Left lung (tissue), 4 donors: ENCODE measurements at regions not wholly inside any gene's neighbourhood (a gene's known extent, or its start where the extent isn't known, plus 50 kb on each side); places are given as distances from the start of the nearest gene placed in this dataset.

Experiments
- ATAC-seq: fragments of 200-7000 bp; cut with Tn5 transposase; one replicate; pipeline ENCODE4 v1.9.1; 2020; ENCODE audit warnings: moderate library complexity
- DNase-seq, 4 donors: peaks; one replicate each; pipeline ENCODE4 v3.0.0-alpha.2; 2013 to 2020
- H3K27ac ChIP-seq, 2 donors: fragments of 200-600 bp; sonication (generic) in 1 of 2; one replicate each; pipeline versions ENCODE4 v1.5.0 to v1.8.0; 2020 to 2021
- H3K27me3 ChIP-seq, 2 donors: fragments of 200-600 bp; sonication (generic) in 1 of 2; one replicate each; pipeline versions ENCODE4 v1.5.0 to v1.8.0; 2020 to 2021
- H3K36me3 ChIP-seq, 2 donors: fragments of 200-600 bp; sonication (generic) in 1 of 2; one replicate each; pipeline versions ENCODE4 v1.5.0 to v1.8.0; 2020 to 2021
- H3K4me1 ChIP-seq, 2 donors: fragments of 200-600 bp; one replicate each; pipeline ENCODE4 v1.8.0; 2021
- H3K4me3 ChIP-seq, 2 donors: fragments of 200-600 bp; sonication (generic) in 1 of 2; one replicate each; pipeline versions ENCODE4 v1.5.0 to v1.8.0; 2020 to 2021; ENCODE audit warnings: mild to moderate bottlenecking in 1 of 2
- H3K9me3 ChIP-seq, 2 donors: fragments of 200-600 bp; sonication (generic) in 1 of 2; one replicate each; pipeline versions ENCODE4 v1.5.0 to v1.8.0; 2020 to 2021
- intact Hi-C, 2 donors: fragments of 100-400 bp; cut with DNase I; formaldehyde crosslinking; loops; one replicate each; pipeline versions ENCODE4 v1.11.2 to v1.14.2; 2022
- TF ChIP-seq, protein P1 (sequence below), 2 donors: fragments of 200-600 bp; sonication (generic) in 1 of 2; IDR thresholded peaks; one replicate each; pipeline versions ENCODE4 v1.5.0 to v1.8.0; 2021; ENCODE audit warnings: antibody characterized with exemption in 2 of 2
- donor health status: DM: no; HTN: yes; CAD: no.
- donor health status: DM: no; HTN: no; CAD: no.

DNA sequence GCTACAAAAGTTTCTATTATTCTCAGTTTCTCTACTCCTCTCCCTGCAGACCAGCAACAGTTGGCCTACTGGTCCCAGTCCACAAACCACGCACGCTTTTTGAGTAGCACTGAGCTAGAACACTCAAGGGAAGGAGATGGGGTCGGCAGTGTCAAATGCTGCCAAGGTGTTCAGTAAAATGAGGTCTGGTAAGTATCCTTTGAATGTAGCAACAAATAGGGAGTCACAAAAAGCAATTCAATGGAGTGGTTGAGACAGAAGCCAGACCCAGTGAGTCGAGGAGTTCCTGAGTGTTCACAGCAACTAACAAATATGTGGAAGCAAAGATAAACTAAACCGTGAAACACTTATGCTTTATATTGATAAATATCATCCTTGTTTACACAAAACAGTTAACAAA lies 355.7 kb downstream of the MID1IP1 start:
- no peaks in the 10 kb centered on the region for H3K9me3 ChIP-seq
- H3K27me3 ChIP-seq: peaks cover 0 to 3% of the 10 kb centered on the region in 2 donors
- TF ChIP-seq, protein P1, sequence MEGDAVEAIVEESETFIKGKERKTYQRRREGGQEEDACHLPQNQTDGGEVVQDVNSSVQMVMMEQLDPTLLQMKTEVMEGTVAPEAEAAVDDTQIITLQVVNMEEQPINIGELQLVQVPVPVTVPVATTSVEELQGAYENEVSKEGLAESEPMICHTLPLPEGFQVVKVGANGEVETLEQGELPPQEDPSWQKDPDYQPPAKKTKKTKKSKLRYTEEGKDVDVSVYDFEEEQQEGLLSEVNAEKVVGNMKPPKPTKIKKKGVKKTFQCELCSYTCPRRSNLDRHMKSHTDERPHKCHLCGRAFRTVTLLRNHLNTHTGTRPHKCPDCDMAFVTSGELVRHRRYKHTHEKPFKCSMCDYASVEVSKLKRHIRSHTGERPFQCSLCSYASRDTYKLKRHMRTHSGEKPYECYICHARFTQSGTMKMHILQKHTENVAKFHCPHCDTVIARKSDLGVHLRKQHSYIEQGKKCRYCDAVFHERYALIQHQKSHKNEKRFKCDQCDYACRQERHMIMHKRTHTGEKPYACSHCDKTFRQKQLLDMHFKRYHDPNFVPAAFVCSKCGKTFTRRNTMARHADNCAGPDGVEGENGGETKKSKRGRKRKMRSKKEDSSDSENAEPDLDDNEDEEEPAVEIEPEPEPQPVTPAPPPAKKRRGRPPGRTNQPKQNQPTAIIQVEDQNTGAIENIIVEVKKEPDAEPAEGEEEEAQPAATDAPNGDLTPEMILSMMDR (IDR thresholded peaks at IDR 0.05): no peak

DNA sequence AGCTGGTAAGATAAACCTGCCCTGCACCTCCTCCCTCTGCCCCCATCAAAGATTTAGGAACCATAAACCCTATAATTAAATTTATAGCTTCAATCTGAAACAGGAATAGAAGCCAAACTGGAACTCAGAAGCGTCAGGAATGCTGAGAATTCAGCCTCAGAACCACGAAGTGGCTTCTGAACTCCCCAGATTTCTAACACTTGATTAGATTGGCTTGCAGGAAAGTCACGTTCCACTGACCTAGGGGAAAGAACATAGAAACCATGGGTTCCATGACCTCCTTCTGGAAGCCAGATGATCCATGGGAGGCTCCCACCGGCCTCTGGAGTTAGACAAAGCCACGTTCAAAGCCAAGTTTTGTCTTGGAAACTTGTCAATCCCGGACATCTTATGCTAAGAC lies 356.5 kb downstream of the MID1IP1 start:
- Histone ChIP-seq H3K36me3 (no peaks in the 10 kb centered on the region), H3K4me1 (peaks cover 0 to 3% of the 10 kb centered on the region in 2 donors), H3K27me3 (peaks cover 0 to 11% of the 10 kb centered on the region in 2 donors), H3K9me3 (no peaks in the 10 kb centered on the region), H3K4me3 (no peak overlapping the region), H3K27ac (no peak overlapping the region)
- ATAC-seq (no peak), DNase-seq (no peak)
- TF ChIP-seq, protein P1 (IDR thresholded peaks at IDR 0.05): no peak
- intact Hi-C loops: no loop called here

More for the DNA sequence above, 355.7 kb downstream of the MID1IP1 start:
- no peak for ATAC-seq
- intact Hi-C loops: no loop called here
- H3K4me1 ChIP-seq: no peaks in the 10 kb centered on the region
- H3K4me3 ChIP-seq: no peak overlapping the region
- no peak overlapping the region for H3K27ac ChIP-seq
- DNase-seq: no peak
- H3K36me3 ChIP-seq: no peaks in the 10 kb centered on the region

DNA sequence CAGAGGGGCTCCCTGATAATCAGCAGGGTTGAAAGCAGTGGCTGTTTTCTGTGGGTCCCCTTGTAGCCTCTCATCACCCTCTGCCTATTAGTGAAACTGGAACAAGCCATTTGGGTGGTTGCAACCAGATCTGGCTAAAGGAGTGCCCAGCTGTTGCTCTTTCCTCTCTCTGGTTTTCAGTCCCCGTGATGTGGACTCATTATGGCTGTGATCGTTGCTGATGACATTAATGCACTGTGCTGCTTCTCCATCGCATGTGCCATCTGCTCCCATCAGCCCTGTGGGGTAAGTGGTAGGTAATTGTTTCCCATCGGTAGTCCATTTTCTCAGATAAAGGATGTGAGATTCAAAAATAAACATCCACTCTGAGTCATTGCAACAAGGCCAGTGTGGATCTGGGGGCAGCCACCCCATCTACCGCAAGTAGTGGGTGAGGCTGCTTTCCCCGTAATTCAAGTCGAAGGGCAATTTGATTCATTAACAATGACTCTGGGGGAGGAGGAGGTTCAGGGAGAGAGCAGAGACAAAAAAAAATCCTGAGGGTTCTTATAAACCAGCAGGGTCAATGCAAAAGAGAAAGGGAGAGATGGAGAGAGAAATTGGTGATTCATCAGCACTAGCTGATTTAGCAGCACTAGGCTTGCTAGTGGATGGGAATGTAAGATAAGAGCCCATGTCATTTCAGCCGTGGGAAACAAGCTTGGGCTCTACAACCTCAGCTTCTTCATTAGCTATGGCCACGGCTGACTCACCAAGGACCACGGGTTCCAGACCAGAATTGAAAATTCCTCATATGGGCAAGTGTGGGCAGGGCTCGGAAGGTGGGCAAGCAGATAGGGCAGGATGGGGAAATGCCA lies 357.8 kb downstream of the MID1IP1 start:
- no peak overlapping the region for H3K27ac ChIP-seq
- intact Hi-C loops: no loop called here
- TF ChIP-seq, protein P1 (IDR thresholded peaks at IDR 0.05): no peak
- ATAC-seq: peak; percentile 36
- H3K4me1 ChIP-seq: peaks cover 0 to 3% of the 10 kb centered on the region in 2 donors
- H3K27me3 ChIP-seq: peaks cover 0 to 13% of the 10 kb centered on the region in 2 donors
- no peaks in the 10 kb centered on the region for H3K36me3 ChIP-seq
- H3K9me3 ChIP-seq: no peaks in the 10 kb centered on the region
- no peak overlapping the region for H3K4me3 ChIP-seq
- peak in 1 of 4 donors; percentile 47 for DNase-seq

DNA sequence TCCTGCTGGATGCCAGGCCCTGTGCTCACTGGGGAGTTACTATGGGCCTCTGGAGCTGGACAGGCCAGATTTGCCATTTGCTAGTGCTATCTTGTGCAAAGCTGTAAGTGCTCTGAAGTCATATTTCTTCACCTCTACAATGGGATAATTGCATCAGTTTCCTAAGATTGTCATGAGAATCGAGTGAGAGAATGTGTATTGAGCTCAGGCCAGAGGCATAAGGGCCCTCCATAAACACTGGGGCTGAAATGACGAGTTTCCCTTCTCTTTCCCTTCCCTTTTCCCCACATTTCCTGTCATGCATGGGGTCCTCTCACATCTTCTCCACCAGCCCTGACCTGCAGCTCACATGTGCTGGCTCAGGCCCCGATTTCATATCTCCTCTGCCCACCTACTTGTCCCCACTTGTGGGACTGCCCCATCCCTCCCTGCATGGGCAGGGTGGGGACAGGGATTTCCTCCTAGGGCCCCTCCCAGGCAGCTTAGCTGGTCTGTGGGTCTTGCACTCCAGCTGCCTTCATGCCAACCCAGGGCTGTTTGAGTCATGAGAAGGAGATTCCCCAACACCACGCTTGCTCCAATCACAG lies 358.8 kb downstream of the MID1IP1 start:
- peaks cover 0 to 13% of the 10 kb centered on the region in 2 donors for H3K27me3 ChIP-seq
- H3K27ac ChIP-seq: no peak overlapping the region
- no peaks in the 10 kb centered on the region for H3K9me3 ChIP-seq
- DNase-seq (no peak), ATAC-seq (no peak)
- peaks cover 0 to 3% of the 10 kb centered on the region in 2 donors for H3K4me1 ChIP-seq
- H3K36me3 ChIP-seq: no peaks in the 10 kb centered on the region
- intact Hi-C loops: no loop called here
- TF ChIP-seq, protein P1 (IDR thresholded peaks at IDR 0.05): no peak
- H3K4me3 ChIP-seq: no peak overlapping the region

DNA sequence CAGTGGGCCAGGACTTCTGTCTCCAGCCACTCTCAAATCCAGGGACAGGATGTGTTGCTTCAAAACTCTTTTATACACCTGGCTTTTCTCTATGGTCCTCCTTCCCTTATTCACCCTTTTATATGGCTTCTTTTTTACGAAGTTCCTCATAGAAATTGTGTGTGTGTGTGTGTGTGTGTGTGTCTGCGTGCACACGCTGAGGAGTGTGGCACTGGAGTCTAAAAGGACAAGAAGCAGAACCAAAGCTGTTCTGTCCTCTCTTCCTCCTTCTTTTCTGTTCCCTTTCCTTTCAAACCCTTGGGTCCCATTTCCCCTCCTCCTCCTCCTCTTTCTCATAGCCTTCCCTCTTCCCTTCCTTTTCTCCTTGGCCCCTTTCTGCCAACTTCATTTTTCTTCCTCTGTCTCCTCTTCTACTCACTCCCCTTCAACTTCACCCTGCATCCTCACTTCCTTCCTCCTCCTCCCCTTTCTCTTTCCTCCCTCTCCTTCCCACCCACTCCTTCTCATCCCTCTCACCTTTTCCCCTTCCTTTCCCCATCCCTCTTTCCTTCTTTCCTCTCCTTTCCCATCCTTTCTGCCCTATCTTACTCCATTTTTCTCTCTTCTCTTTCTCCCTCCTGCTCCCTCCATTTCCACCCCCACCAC lies 360.5 kb downstream of the MID1IP1 start:
- intact Hi-C loops: no loop called here
- Histone ChIP-seq H3K4me3 (no peak overlapping the region), H3K4me1 (peaks cover 0 to 3% of the 10 kb centered on the region in 2 donors), H3K36me3 (no peaks in the 10 kb centered on the region), H3K27ac (no peak overlapping the region), H3K27me3 (peaks cover 0 to 13% of the 10 kb centered on the region in 2 donors), H3K9me3 (no peaks in the 10 kb centered on the region)
- ATAC-seq (no peak), DNase-seq (no peak)
- TF ChIP-seq, protein P1 (IDR thresholded peaks at IDR 0.05): no peak
